H9 (cell line): ENCODE measurements at regions not wholly inside any gene's neighbourhood (a gene's known extent, or its start where the extent isn't known, plus 50 kb on each side); places are given as distances from the start of the nearest gene placed in this dataset.

ENCODE experiments used
- DNase-seq: peaks from one replicate; pipeline ENCODE4 v3.0.0-alpha.2; 2017
- H2AFZ ChIP-seq: one replicate; pipeline ENCODE4 v1.6.1; 2013; ENCODE audit warnings: mild to moderate bottlenecking, low read length, control low read depth, moderate library complexity
- H2AK5ac ChIP-seq: 2 replicates; pipeline ENCODE4 v1.6.1; 2013; ENCODE audit warnings: low read length, control low read depth, mixed read lengths; ENCODE audit not compliant: insufficient read length
- H2BK120ac ChIP-seq: one replicate; pipeline ENCODE4 v1.6.1; 2013; ENCODE audit warnings: low read depth, mild to moderate bottlenecking, low read length, control low read depth, inconsistent platforms; ENCODE audit not compliant: poor library complexity, severe bottlenecking
- H2BK12ac ChIP-seq: 2 replicates; pipeline ENCODE4 v1.6.1; 2013; ENCODE audit warnings: low read length, control low read depth, mixed read lengths, low read depth; ENCODE audit not compliant: insufficient read length
- H2BK15ac ChIP-seq: 2 replicates; pipeline ENCODE4 v1.6.1; 2013; ENCODE audit warnings: low read depth, low read length, control low read depth
- H2BK20ac ChIP-seq: one replicate; pipeline ENCODE4 v1.6.1; 2013; ENCODE audit warnings: low read depth, mild to moderate bottlenecking, low read length, control low read depth, inconsistent platforms; ENCODE audit not compliant: poor library complexity, severe bottlenecking
- H2BK5ac ChIP-seq: 2 replicates; pipeline ENCODE4 v1.6.1; 2013; ENCODE audit warnings: low read length, control low read depth, mixed read lengths; ENCODE audit not compliant: insufficient read length
- H3K14ac ChIP-seq: 2 replicates; pipeline ENCODE4 v1.6.1; 2013; ENCODE audit warnings: low read length, control low read depth; ENCODE audit not compliant: insufficient read depth
- H3K18ac ChIP-seq: 2 replicates; pipeline ENCODE4 v1.6.1; 2013; ENCODE audit warnings: low read depth, mild to moderate bottlenecking, mixed read lengths, low read length, control low read depth; ENCODE audit not compliant: insufficient read length
- H3K23ac ChIP-seq: 2 replicates; pipeline ENCODE4 v1.6.1; 2013; ENCODE audit warnings: low read length, control low read depth, mixed read lengths, low read depth; ENCODE audit not compliant: insufficient read length
- H3K23me2 ChIP-seq: 2 replicates; pipeline ENCODE4 v1.6.1; 2013; ENCODE audit warnings: low read depth, mild to moderate bottlenecking, mixed read lengths, low read length, control low read depth; ENCODE audit not compliant: insufficient read length, poor library complexity, severe bottlenecking
- H3K27ac ChIP-seq: 2 replicates; pipeline ENCODE4 v1.5.1; 2013; ENCODE audit warnings: low read length, control low read depth, mixed read lengths, low read depth; ENCODE audit not compliant: insufficient read length
- H3K27me3 ChIP-seq: 2 replicates; pipeline ENCODE4 v1.6.1; 2013; ENCODE audit warnings: low read length, control low read depth, inconsistent platforms; ENCODE audit not compliant: insufficient read depth
- H3K4ac ChIP-seq: 2 replicates; pipeline ENCODE4 v1.6.1; 2013; ENCODE audit warnings: low read depth, mild to moderate bottlenecking, control low read depth, inconsistent platforms, low read length, moderate library complexity
- H3K4me1 ChIP-seq: 2 replicates; pipeline ENCODE4 v1.6.1; 2013; ENCODE audit warnings: low read length, control low read depth, inconsistent platforms; ENCODE audit not compliant: insufficient read depth
- H3K4me2 ChIP-seq: 2 replicates; pipeline ENCODE4 v1.6.1; 2013; ENCODE audit warnings: low read length, control low read depth, mixed read lengths; ENCODE audit not compliant: insufficient read length, insufficient read depth
- H3K56ac ChIP-seq: 2 replicates; pipeline ENCODE4 v1.6.1; 2013; ENCODE audit warnings: low read depth, mild to moderate bottlenecking, mixed read lengths, low read length, control low read depth; ENCODE audit not compliant: insufficient read length
- H3K79me1 ChIP-seq: 2 replicates; pipeline ENCODE4 v1.6.1; 2013; ENCODE audit warnings: low read depth, mild to moderate bottlenecking, moderate library complexity, low read length, control low read depth, inconsistent platforms; ENCODE audit not compliant: insufficient read depth, poor library complexity, severe bottlenecking
- H3K79me2 ChIP-seq: 2 replicates; pipeline ENCODE4 v1.6.1; 2013; ENCODE audit warnings: low read length, control low read depth, inconsistent platforms; ENCODE audit not compliant: insufficient read depth
- H3K9ac ChIP-seq: 2 replicates; pipeline ENCODE4 v1.6.1; 2013; ENCODE audit warnings: low read length, control low read depth, mixed read lengths; ENCODE audit not compliant: insufficient read length; ENCODE audit errors: extremely low read depth
- H3K9me3 ChIP-seq: one replicate; pipeline ENCODE4 v1.6.1; 2013; ENCODE audit warnings: low read depth, low read length, inconsistent platforms; ENCODE audit not compliant: control insufficient read depth
- H3T11ph ChIP-seq: one replicate; pipeline ENCODE4 v1.6.1; 2013; ENCODE audit warnings: mild to moderate bottlenecking, low read length, control low read depth, inconsistent platforms
- H4K20me1 ChIP-seq: one replicate; pipeline ENCODE4 v1.6.1; 2013; ENCODE audit not compliant: control insufficient read depth, insufficient read length, insufficient read depth
- H4K5ac ChIP-seq: 2 replicates; pipeline ENCODE4 v1.6.1; 2013; ENCODE audit warnings: low read depth, mild to moderate bottlenecking, mixed read lengths, low read length, control low read depth; ENCODE audit not compliant: insufficient read length
- H4K8ac ChIP-seq: replicated peaks from 2 replicates; pipeline ENCODE4 v1.6.1; 2013; ENCODE audit warnings: low read length, control low read depth, mixed read lengths, low read depth; ENCODE audit not compliant: insufficient read length
- H4K91ac ChIP-seq: 2 replicates; pipeline ENCODE4 v1.6.1; 2013; ENCODE audit warnings: low read depth, mild to moderate bottlenecking, moderate library complexity, mixed read lengths, low read length, control low read depth; ENCODE audit not compliant: insufficient read length
- H3K27ac Mint-ChIP-seq, 3 experiments: 2 replicates in 2 of 3; 3 replicates in 1 of 3; pipeline ENCODE4 v1.8.0; 2020 to 2021; ENCODE audit warnings: mixed read lengths in 3 of 3, mild to moderate bottlenecking in 1 of 3, moderate library complexity in 1 of 3
- H3K27me3 Mint-ChIP-seq: 2 replicates; pipeline ENCODE4 v1.8.0; 2021; ENCODE audit warnings: low read depth, mild to moderate bottlenecking, moderate library complexity, mixed read lengths
- H3K36me3 Mint-ChIP-seq, 3 experiments: 2 replicates in 2 of 3; 3 replicates in 1 of 3; pipeline ENCODE4 v1.8.0; 2020 to 2021; ENCODE audit warnings: low read depth in 3 of 3, mixed read lengths in 3 of 3; ENCODE audit not compliant: insufficient read depth in 1 of 3
- H3K4me1 Mint-ChIP-seq, 2 experiments: 2 replicates each; pipeline ENCODE4 v1.8.0; 2020; ENCODE audit warnings: mixed read lengths in 2 of 2
- H3K4me3 Mint-ChIP-seq, 2 experiments: 2 replicates in 1 of 2; 3 replicates in 1 of 2; pipeline ENCODE4 v1.8.0; 2020 to 2021; ENCODE audit warnings: mild to moderate bottlenecking in 2 of 2, mixed read lengths in 2 of 2, moderate library complexity in 1 of 2
- H3K9me3 Mint-ChIP-seq, 2 experiments: 2 replicates in 1 of 2; 3 replicates in 1 of 2; pipeline ENCODE4 v1.8.0; 2020; ENCODE audit warnings: mild to moderate bottlenecking in 2 of 2, mixed read lengths in 2 of 2, moderate library complexity in 1 of 2
- WGBS: extraction: QIAGEN DNeasy Blood & Tissue Kit; methylation state at CpG from one replicate; pipeline ENCODE4 v1.1.7; 2013; ENCODE audit warnings: missing lambda C conversion rate, low lambda C conversion rate, mixed read lengths; ENCODE audit not compliant: insufficient read length; ENCODE audit errors: extremely low coverage; 5-methylcytosine and 5-hydroxymethylcytosine counted together
- TF ChIP-seq, protein P1 (sequence below): fragments of 200-600 bp; sonication (generic); conservative IDR thresholded peaks from 3 replicates; pipeline ENCODE4 v1.8.0; 2021; ENCODE audit warnings: antibody characterized with exemption, mild to moderate bottlenecking

DNA sequence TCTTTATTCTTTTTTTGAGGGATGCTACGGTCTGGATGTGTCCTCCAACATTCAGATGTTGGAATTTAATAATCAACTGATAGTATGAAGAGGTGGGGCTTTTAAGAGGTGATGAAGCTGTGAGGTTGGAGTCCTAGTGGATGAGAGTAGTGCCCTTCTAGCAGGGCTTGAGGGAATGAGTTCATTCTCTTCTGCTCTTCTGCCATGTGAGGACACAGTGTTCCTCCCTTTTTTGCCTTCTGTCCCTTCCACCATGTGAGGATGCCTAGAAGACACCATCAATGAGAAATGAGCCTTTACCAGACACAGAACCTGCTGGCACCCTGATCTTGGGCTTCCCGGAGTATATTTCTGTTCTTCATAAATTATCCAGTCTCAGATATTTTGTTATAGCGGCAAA lies 82.1 kb upstream of the MLIP start:
- Histone ChIP-seq H3K56ac (no peak overlapping the region), H2AK5ac (no peak overlapping the region), H3K14ac (no peak overlapping the region), H3K18ac (no peak overlapping the region), H4K91ac (no peak overlapping the region), H4K20me1 (no peaks in the 10 kb centered on the region), H4K5ac (no peak overlapping the region), H2BK20ac (no peak overlapping the region), H3K4me1 (no peaks in the 10 kb centered on the region), H2BK5ac (no peak overlapping the region), H3K9ac (no peak overlapping the region), H2BK12ac (no peak overlapping the region), H3K23ac (no peak overlapping the region), H3T11ph (no peak overlapping the region), H3K27me3 (no peaks in the 10 kb centered on the region), H2BK15ac (no peak overlapping the region), H3K79me2 (no peaks in the 10 kb centered on the region), H3K23me2 (no peaks in the 10 kb centered on the region), H3K4me2 (no peak overlapping the region), H2BK120ac (no peak overlapping the region), H3K9me3 (no peaks in the 10 kb centered on the region), H3K4ac (no peak overlapping the region), H2AFZ (no peak overlapping the region), H3K79me1 (no peaks in the 10 kb centered on the region), H3K27ac (no peak overlapping the region), H4K8ac (no peak overlapping the region)
- no CpG with 5 or more reads among the region's 3 CpGs for WGBS
- Mint-ChIP-seq H3K9me3 (no peaks in the 10 kb centered on the region), H3K4me1 (peaks cover 5 to 9% of the 10 kb centered on the region in 2 experiments), H3K36me3 (no peaks in the 10 kb centered on the region), H3K4me3 (no peak overlapping the region), H3K27ac (no peak overlapping the region), H3K27me3 (no peaks in the 10 kb centered on the region)
- DNase-seq = no peak
- TF ChIP-seq, protein P1, sequence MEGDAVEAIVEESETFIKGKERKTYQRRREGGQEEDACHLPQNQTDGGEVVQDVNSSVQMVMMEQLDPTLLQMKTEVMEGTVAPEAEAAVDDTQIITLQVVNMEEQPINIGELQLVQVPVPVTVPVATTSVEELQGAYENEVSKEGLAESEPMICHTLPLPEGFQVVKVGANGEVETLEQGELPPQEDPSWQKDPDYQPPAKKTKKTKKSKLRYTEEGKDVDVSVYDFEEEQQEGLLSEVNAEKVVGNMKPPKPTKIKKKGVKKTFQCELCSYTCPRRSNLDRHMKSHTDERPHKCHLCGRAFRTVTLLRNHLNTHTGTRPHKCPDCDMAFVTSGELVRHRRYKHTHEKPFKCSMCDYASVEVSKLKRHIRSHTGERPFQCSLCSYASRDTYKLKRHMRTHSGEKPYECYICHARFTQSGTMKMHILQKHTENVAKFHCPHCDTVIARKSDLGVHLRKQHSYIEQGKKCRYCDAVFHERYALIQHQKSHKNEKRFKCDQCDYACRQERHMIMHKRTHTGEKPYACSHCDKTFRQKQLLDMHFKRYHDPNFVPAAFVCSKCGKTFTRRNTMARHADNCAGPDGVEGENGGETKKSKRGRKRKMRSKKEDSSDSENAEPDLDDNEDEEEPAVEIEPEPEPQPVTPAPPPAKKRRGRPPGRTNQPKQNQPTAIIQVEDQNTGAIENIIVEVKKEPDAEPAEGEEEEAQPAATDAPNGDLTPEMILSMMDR = no peak
